ELF-1 (cell line): ENCODE measurements at regions not wholly inside any gene's neighbourhood (a gene's known extent, or its start where the extent isn't known, plus 50 kb on each side); places are given as distances from the start of the nearest gene placed in this dataset.
"Not testable (repeated sequence)": the region's sequence is repeated elsewhere in the genome, so short reads cannot be mapped to it uniquely, and the experiment has no call there.

Source experiments
- DNase-seq: peaks from one replicate; pipeline ENCODE4 v3.0.0-alpha.2; 2016; ENCODE audit warnings: low read depth, low spot score

- DNase-seq: no peak
Measured at GRCh38 chr6:156688620-156688971, 88.6 kb upstream of the ARID1B start.

- DNase-seq: peak; percentile 68
Measured at GRCh38 chr6:156687789-156688619, 89.2 kb upstream of the ARID1B start.

- DNase-seq: peak; percentile 84
Measured at GRCh38 chr6:156686995-156687788, 90.0 kb upstream of the ARID1B start.

DNA sequence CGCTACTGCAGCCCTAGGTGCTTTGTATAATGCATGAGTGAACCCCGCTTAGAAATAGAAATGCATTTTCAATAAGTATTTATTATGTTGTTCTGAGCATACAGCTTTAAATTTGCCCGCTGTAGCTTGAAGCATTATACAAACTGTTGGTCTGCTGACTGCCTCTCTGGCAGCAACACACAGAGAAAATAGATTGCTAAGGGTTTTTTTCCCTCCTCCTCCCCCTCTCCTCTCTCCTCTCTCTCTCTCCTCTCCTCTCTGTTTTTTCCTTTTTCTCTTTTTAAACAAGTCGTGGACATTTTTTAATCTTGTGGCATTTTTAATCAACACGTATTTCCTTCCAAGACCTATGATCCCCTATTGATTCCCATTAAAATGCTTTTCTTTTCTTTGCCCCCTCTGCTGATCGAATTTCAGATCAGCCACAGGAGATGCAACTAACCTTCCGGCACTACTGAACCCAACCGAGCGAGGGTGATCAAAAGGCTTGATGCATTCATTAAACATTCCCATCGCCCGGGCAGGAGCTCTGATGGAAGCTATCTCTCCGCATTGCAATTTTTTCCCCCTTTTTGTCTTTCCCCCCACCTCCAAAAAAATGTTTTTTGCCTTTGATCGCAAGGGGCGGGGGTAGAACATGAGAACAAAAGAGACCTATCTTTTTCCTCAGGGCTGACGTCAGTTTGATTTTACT is 90.7 kb upstream of the ARID1B start:
- DNase-seq: no peak

- no peak for DNase-seq
Measured at GRCh38 chr6:156685823-156686222, 91.4 kb upstream of the ARID1B start.

DNA sequence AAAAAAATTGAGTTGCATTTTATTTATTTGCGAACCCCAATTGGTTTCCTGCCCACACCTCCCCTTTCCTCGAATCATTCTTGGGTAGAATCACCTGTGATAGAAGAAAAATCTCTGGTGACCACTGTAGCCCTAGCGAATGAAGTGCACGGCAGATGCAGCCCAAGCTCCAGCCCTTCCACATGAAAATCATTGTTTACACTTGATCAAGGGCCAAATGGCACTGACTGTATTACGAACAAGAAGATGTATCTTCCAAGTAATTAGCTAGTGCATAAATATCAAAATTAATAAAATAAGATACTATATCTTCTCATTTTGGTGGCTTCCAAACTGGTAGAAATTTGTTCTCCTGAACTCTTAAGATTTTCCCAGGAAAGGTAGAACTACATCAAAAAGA is 93.4 kb upstream of the ARID1B start:
- DNase-seq: no peak

DNA sequence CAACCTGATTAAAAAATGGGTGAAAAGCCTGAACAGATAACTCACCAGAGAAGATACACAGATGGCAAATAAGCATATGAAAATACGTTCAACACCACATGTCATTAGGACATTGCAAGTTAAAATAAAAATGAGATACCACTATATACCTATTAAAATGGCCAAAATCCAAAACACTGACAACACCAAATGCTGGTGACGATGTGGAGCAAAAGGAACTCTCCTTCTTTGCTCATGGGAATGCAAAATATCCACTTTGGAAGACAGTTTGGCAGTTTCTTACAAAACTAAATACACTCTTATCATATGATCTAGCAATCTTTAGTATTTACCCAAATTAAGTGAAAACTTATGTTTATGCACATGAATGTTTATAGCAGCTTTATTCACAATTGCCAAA is 100.5 kb upstream of the ARID1B start:
- DNase-seq: no peak

DNA sequence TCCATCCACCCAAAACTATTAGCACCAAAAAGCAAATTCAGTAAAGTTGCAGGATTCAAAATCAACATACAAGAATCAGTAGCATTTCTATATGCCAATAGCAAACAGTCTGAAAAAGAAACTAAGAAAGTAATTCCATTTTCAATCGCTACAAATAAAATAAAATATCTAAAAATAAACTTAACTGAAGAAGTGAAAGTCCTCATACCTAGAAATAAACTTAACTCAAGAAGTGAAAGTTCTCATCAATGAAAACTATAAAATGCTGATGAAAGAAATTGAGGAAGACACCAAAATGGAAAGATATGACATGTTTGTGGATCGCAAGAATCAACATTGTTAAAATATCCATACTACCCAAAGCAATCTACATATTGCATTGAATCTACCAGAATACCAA is 103.0 kb upstream of the ARID1B start:
- DNase-seq: no peak

GRCh38 chr6:156670097-156670496 is 107.1 kb upstream of the ARID1B start:
- not testable (repeated sequence) for DNase-seq

GRCh38 chr6:156662025-156662445 is 115.1 kb upstream of the ARID1B start:
- DNase-seq: peak; percentile 77

DNA sequence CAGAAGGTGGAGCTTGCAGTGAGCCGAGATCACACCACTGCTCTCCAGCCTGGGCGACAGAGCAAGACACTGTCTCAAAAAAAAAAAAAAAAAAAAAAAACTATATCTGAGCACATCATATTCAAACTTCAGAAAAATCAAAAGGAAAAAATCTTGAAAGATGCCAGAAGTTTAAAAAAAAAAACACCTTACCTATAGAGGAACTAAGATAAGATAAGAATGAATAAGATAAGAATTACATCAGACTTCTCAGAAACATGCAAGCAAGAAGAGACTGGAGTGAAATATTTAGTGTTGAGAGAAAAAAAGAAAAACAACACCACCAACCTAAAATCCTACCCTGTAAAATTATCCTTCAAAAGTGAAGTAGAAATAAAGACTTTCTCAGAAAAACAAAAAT is 116.8 kb upstream of the ARID1B start:
- no peak for DNase-seq

GRCh38 chr6:156659822-156660198 is 117.4 kb upstream of the ARID1B start:
- DNase-seq: no peak

- no peak for DNase-seq
Measured at GRCh38 chr6:156658966-156659821, 118.0 kb upstream of the ARID1B start.

DNA sequence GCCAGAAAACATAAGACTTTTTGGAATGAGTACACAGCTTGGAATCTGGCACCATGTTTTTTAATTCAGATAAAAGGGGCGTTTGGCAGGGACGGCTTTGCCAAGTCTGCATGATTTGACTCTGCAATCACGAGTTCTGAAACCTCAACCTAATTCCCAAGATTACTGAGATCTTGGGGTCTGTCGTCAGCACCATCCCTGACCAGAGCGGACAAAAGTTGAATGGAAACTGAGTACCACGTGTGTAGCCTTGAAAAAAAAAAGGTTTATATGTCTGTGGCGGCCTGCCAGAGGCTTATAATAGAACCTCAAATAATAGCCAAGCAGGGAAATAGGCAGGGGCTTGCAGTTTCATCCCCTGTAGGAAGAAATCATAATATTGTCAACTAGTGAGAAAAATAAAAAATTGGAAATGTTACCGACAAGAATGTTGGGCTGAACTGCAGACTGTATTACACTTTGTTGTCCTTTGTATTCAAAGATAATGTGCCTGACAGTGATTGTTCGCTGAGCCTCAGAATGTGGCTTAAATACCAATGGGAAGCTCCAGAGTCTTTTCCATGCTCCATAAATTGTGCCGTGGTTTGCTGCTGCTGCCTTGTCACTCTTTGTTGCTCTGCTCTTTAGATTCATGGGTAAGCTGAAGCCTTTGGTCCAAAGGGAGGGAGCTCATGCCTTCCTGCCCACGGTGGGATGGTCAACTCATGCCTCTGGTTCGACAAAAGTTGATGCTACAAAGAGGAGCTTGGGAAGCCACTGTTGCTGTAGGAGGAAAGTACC is 118.8 kb upstream of the ARID1B start:
- no peak for DNase-seq

GRCh38 chr6:156657296-156657695 is 119.9 kb upstream of the ARID1B start:
- no peak for DNase-seq

DNA sequence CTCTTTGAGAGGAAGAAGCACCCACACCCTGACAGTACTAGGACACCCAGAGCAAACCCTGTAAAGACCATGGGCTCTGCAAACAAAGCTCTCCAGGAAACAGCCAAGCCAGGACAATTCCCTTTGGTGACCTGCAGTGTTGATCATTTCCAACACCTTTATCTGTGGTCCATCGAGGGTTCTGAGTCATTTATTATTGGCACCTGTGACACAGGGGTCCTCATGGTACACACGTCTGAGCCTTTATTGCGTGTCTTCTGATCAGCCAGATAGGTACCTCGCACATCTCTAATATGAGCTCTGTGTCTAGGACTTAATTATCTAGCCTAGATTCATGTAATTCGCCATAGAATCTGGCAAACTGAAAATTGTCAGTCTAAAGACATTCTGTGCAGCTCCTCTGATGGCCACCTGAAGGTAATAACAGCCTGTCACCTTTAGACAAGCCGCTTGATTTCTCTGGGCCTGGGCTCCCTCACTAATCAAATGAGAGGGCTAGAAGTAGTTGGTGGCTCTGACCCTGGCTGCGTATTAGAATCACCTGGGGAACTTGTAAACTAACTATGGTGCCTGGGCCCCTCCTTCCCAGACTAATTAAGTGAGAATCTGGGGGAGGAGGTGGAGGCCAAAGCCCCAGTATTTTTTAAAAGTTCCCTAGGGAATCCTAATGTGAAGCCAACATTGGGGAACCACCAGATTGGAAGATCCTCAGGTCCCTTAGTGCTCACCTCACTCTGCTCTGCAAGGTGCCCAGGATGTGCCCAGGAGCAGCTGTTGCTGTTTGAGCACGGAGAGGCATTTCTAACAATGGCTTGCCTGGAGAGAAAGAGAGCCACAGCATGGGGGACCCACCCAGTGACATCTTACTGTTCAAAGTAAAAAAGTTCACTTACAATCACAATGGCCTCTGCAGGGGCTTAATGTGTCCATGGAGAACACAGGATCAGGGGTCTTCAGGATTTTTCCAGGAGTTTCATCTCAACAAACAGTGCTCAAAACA is 122.0 kb upstream of the ARID1B start:
- peak; percentile 55 for DNase-seq

- DNase-seq: no peak
Measured at GRCh38 chr6:156652231-156652750, 124.9 kb upstream of the ARID1B start.

GRCh38 chr6:156651486-156651885 is 125.7 kb upstream of the ARID1B start:
- no peak for DNase-seq

DNA sequence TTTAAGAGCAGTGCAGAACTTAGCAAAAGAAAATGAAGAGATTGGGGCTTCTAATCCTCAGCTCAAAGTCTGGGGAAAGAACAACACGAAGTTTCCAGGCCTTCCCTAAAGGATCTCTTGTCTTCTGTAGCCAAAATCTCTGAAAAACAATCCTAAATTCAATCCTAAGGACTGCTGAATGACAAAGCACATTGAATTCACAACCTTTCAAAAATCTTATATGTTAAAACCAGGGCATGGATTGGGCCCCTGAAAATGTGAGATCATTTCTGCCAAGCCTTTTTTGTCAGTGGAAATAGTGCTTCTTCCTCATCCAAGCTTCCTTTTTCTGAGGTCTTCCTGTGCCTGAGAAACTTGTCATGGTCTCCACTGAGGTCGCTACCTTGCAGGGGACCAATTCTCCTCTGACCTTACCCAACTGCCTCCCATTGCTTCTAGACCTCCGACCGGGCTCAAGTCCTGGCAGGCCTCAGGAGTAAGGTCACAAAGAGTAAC is 126.2 kb upstream of the ARID1B start:
- no peak for DNase-seq
